HG03457 (cell line): ENCODE measurements at regions not wholly inside any gene's neighbourhood (a gene's known extent, or its start where the extent isn't known, plus 50 kb on each side); places are given as distances from the start of the nearest gene placed in this dataset.

Source experiments
- ATAC-seq: cut with Tn5 transposase; IDR thresholded peaks from one replicate; pipeline ENCODE4 v1.9.1; 2021; ENCODE audit warnings: moderate number of reproducible peaks; ENCODE audit not compliant: unreplicated experiment

GRCh38 chr2:235168174-235168979, 216.6 kb downstream of the SH3BP4 start:
- ATAC-seq: no peak

GRCh38 chr2:235170016-235170415, 218.2 kb downstream of the SH3BP4 start:
- no peak for ATAC-seq

GRCh38 chr2:235170536-235171521, 219.0 kb downstream of the SH3BP4 start:
- no peak for ATAC-seq

- ATAC-seq: no peak
These were observed 219.8 kb downstream of the SH3BP4 start for GRCh38 chr2:235171550-235172031.

- no peak for ATAC-seq
These were observed 228.8 kb downstream of the SH3BP4 start for GRCh38 chr2:235180642-235181041.

GRCh38 chr2:235183786-235184185, 232.0 kb downstream of the SH3BP4 start:
- ATAC-seq: no peak

- ATAC-seq: no peak
These were observed 236.0 kb downstream of the SH3BP4 start for GRCh38 chr2:235187806-235188205.

GRCh38 chr2:235191486-235191885, 239.7 kb downstream of the SH3BP4 start:
- ATAC-seq: no peak

GRCh38 chr2:235191978-235192377, 240.2 kb downstream of the SH3BP4 start:
- no peak for ATAC-seq

- no peak for ATAC-seq
These were observed 242.5 kb downstream of the SH3BP4 start for GRCh38 chr2:235194351-235194750.

GRCh38 chr2:235194836-235195235, 243.0 kb downstream of the SH3BP4 start:
- no peak for ATAC-seq

GRCh38 chr2:235195921-235196320, 244.1 kb downstream of the SH3BP4 start:
- ATAC-seq: no peak

GRCh38 chr2:235199128-235199527, 247.3 kb downstream of the SH3BP4 start:
- no peak for ATAC-seq

- no peak for ATAC-seq
These were observed 248.4 kb downstream of the SH3BP4 start for GRCh38 chr2:235200216-235200615.

- ATAC-seq: no peak
These were observed 249.9 kb downstream of the SH3BP4 start for GRCh38 chr2:235201756-235202155.

- ATAC-seq: no peak
These were observed 253.1 kb downstream of the SH3BP4 start for GRCh38 chr2:235204948-235205347.

GRCh38 chr2:235206399-235206798, 254.6 kb downstream of the SH3BP4 start:
- ATAC-seq: no peak

- peak; percentile 91 for ATAC-seq
These were observed 255.3 kb downstream of the SH3BP4 start for GRCh38 chr2:235206980-235207579.

- ATAC-seq: no peak
These were observed 259.2 kb downstream of the SH3BP4 start for GRCh38 chr2:235211056-235211455.

GRCh38 chr2:235212501-235213158, 260.8 kb downstream of the SH3BP4 start:
- no peak for ATAC-seq

GRCh38 chr2:235215248-235215647, 263.4 kb downstream of the SH3BP4 start:
- ATAC-seq: no peak
